A549 (cell line): ENCODE measurements at regions not wholly inside any gene's neighbourhood (a gene's known extent, or its start where the extent isn't known, plus 50 kb on each side); places are given as distances from the start of the nearest gene placed in this dataset.
A peak's percentile ranks its signal among the peaks of the same experiment; 100 is the strongest.

Experiments used
- ATAC-seq, 2 experiments: fragments of 200-7000 bp in 1 of 2; fragments of >200 bp in 1 of 2; cut with Nextera tagmentation in 1 of 2; cut with Tn5 transposase in 1 of 2; 3 replicates each; pipeline versions ENCODE4 v1.8.0 to v1.9.1; 2018 to 2020; ENCODE audit warnings: mild to moderate bottlenecking in 1 of 2, moderate library complexity in 1 of 2
- CTCF ChIA-PET: fragments of 300-600 bp; sonication (Branson Sonifier 250); formaldehyde crosslinking; extraction: SDS; loops from one replicate; lab custom pipeline; 2021; ENCODE audit warnings: antibody characterized with exemption, inconsistent platforms; lab: Yijun Ruan, JAX
- POLR2A ChIA-PET: fragments of 350-600 bp; formaldehyde crosslinking; extraction: SDS; loops from one replicate; lab custom pipeline; 2021; ENCODE audit warnings: antibody characterized with exemption, inconsistent platforms; lab: Yijun Ruan, JAX
- DNase-seq, 2 experiments: peaks; one replicate each; pipeline versions ENCODE4 v3.0.0 to v3.0.0-alpha.2; 2011 to 2016; ENCODE audit warnings: low read depth in 1 of 2, low spot score in 1 of 2
- FAIRE-seq: peaks from 2 replicates; lab custom pipeline; 2011; peaks lifted over from hg19 to GRCh38; lab: Jason Lieb, UNC
- H3K27ac ChIP-seq, 2 experiments: fragments of >200 bp; sonication (Bioruptor Twin); formaldehyde crosslinking; 3 replicates each; pipeline ENCODE4 v1.5.1; 2016 to 2017
- H3K4me1 ChIP-seq: fragments of >200 bp; sonication (Bioruptor Twin); formaldehyde crosslinking; 3 replicates; pipeline ENCODE4 v1.6.1; 2016
- H3K4me2 ChIP-seq: fragments of >200 bp; sonication (Bioruptor Twin); formaldehyde crosslinking; 3 replicates; pipeline ENCODE4 v1.6.1; 2016
- H3K4me3 ChIP-seq: fragments of >200 bp; sonication (Bioruptor Twin); formaldehyde crosslinking; 3 replicates; pipeline ENCODE4 v1.5.1; 2016
- H3K9me3 ChIP-seq: fragments of >200 bp; sonication (Bioruptor Twin); formaldehyde crosslinking; 3 replicates; pipeline ENCODE4 v1.6.1; 2016
- ATOH8 ChIP-seq: fragments of 250-450 bp; sonication (Bioruptor Pico); IDR thresholded peaks from 2 replicates; pipeline ENCODE4 v1.5.0; 2020; ENCODE audit warnings: low read depth, mild to moderate bottlenecking, moderate library complexity
- CBX2 ChIP-seq: fragments of 200-600 bp; sonication (generic); IDR thresholded peaks from 2 replicates; pipeline ENCODE4 v1.6.1; 2016; ENCODE audit warnings: low read depth, mild to moderate bottlenecking, borderline replicate concordance
- CBX8 ChIP-seq: fragments of 200-600 bp; sonication (generic); IDR thresholded peaks from 2 replicates; pipeline ENCODE4 v1.6.1; 2016
- CHD2 ChIP-seq: fragments of 150-350 bp; IDR thresholded peaks from 2 replicates; pipeline ENCODE4 v1.6.1; 2014; ENCODE audit warnings: low read length; ENCODE audit not compliant: partially characterized antibody
- E2F6 ChIP-seq: IDR thresholded peaks from 2 replicates; pipeline ENCODE4 v1.6.1; 2012; ENCODE audit warnings: low read depth, borderline replicate concordance
- ELK1 ChIP-seq: fragments of 150-350 bp; IDR thresholded peaks from 2 replicates; pipeline ENCODE4 v1.6.1; 2014; ENCODE audit warnings: low read depth, mild to moderate bottlenecking, low read length
- EP300 ChIP-seq, 2 experiments: fragments of >200 bp; sonication (Bioruptor Twin); formaldehyde crosslinking; IDR thresholded peaks; 2 replicates in 1 of 2; 3 replicates in 1 of 2; pipeline ENCODE4 v1.6.1; 2016 to 2017
- ESRRA ChIP-seq: fragments of 150-350 bp; IDR thresholded peaks from 2 replicates; pipeline ENCODE4 v1.6.1; 2014; ENCODE audit warnings: mild to moderate bottlenecking, low read length, borderline replicate concordance
- FOSL2 ChIP-seq, 2 experiments: fragments of 450-650 bp in 1 of 2; fragments of >200 bp in 1 of 2; sonication (Bioruptor Twin) in 1 of 2; formaldehyde crosslinking; IDR thresholded peaks; 2 replicates each; pipeline versions ENCODE4 v1.5.0 to v1.6.1; 2016 to 2020; ENCODE audit warnings: mild to moderate bottlenecking in 1 of 2, moderate library complexity in 1 of 2
- GATA3 ChIP-seq: IDR thresholded peaks from 2 replicates; pipeline ENCODE4 v1.6.1; 2012; ENCODE audit warnings: borderline replicate concordance
- HDAC2 ChIP-seq: fragments of 200-600 bp; sonication (generic); IDR thresholded peaks from 2 replicates; pipeline ENCODE4 v1.6.1; 2016
- HES2 ChIP-seq: fragments of >200 bp; sonication (Bioruptor Twin); formaldehyde crosslinking; IDR thresholded peaks from 2 replicates; pipeline ENCODE4 v1.6.1; 2016
- HEYL ChIP-seq: fragments of 250-450 bp; sonication (Bioruptor Pico); IDR thresholded peaks from 2 replicates; pipeline ENCODE4 v1.8.0; 2021; ENCODE audit warnings: mild to moderate bottlenecking, moderate library complexity
- JUN ChIP-seq, 2 experiments: fragments of >200 bp; sonication (Bioruptor Twin); formaldehyde crosslinking; IDR thresholded peaks; 2 replicates in 1 of 2; 3 replicates in 1 of 2; pipeline ENCODE4 v1.6.1; 2016 to 2017
- JUNB ChIP-seq: fragments of >200 bp; sonication (Bioruptor Twin); formaldehyde crosslinking; IDR thresholded peaks from 2 replicates; pipeline ENCODE4 v1.6.1; 2016
- KDM5A ChIP-seq: fragments of 200-600 bp; sonication (generic); IDR thresholded peaks from 2 replicates; pipeline ENCODE4 v1.6.1; 2016; ENCODE audit warnings: antibody characterized with exemption, mild to moderate bottlenecking
- NPAS2 ChIP-seq: fragments of 250-450 bp; sonication (Bioruptor Pico); IDR thresholded peaks from 2 replicates; pipeline ENCODE4 v1.8.0; 2022; ENCODE audit warnings: mild to moderate bottlenecking, moderate library complexity, borderline replicate concordance
- PBX3 ChIP-seq: IDR thresholded peaks from 2 replicates; pipeline ENCODE4 v1.6.1; 2012
- PHF8 ChIP-seq: fragments of 200-600 bp; sonication (generic); IDR thresholded peaks from 2 replicates; pipeline ENCODE4 v1.6.1; 2016; ENCODE audit warnings: low read depth, mild to moderate bottlenecking, antibody characterized with exemption, moderate library complexity, borderline replicate concordance
- RAD21 ChIP-seq, 2 experiments: fragments of >200 bp in 1 of 2; sonication (Bioruptor Twin) in 1 of 2; formaldehyde crosslinking in 1 of 2; IDR thresholded peaks in 1 of 2; conservative IDR thresholded peaks in 1 of 2; 2 replicates in 1 of 2; 3 replicates in 1 of 2; pipeline ENCODE4 v1.6.1; 2012 to 2018; ENCODE audit warnings: inconsistent platforms in 1 of 2
- RCOR1 ChIP-seq: fragments of 150-350 bp; IDR thresholded peaks from 2 replicates; pipeline ENCODE4 v1.6.1; 2014; ENCODE audit warnings: antibody characterized with exemption, low read length, low read depth
- USF2 ChIP-seq: fragments of 450-650 bp; IDR thresholded peaks from 2 replicates; pipeline ENCODE4 v1.6.1; 2014; ENCODE audit warnings: antibody characterized with exemption
- ZC3H11A ChIP-seq: fragments of 450-650 bp; IDR thresholded peaks from 2 replicates; pipeline ENCODE4 v1.6.1; 2014; ENCODE audit warnings: antibody characterized with exemption, mild to moderate bottlenecking
- WGBS: methylation state at CpG from one replicate; pipeline ENCODE4 v1.1.6; 2017; ENCODE audit errors: missing lambda C conversion rate; 5-methylcytosine and 5-hydroxymethylcytosine counted together

- Histone ChIP-seq H3K4me3 (no peak overlapping the region), H3K9me3 (no peaks in the 10 kb centered on the region), H3K27ac (peak overlapping the region in 1 of 2 experiments; percentile 6; a peak in 1 of 6 replicates), H3K4me1 (no peaks in the 10 kb centered on the region), H3K4me2 (no peak overlapping the region)
- ChIA-PET POLR2A (no interaction called here), CTCF (interaction anchor here (1.1 kb wide), 1 partner anchor 20 kb away, joined by 3 read pairs; no protein-coding TSS in a partner anchor)
- no peak for FAIRE-seq
- TF ChIP-seq USF2 (no peak), FOSL2 (IDR thresholded peaks at IDR 0.05) (no peak), FOSL2 (CRISPR knock-in tag; IDR thresholded peaks at IDR 0.05) (no peak), ATOH8 (CRISPR knock-in tag) (no peak), PBX3 (no peak), EP300 (IDR thresholded peaks at IDR 0.05) (no peak), ESRRA (no peak), CBX8 (no peak), CHD2 (no peak), HDAC2 (no peak)
- ATAC-seq: no peak
- DNase-seq: no peak
- 13% methylated on average over 1 of the region's 1 CpG for WGBS
Observed at GRCh38 chr4:176435901-176436292, 116.1 kb downstream of the SPCS3 start.

GRCh38 chr4:176436293-176436973, 116.7 kb downstream of the SPCS3 start:
- Histone ChIP-seq H3K4me1 (no peaks in the 10 kb centered on the region), H3K4me3 (no peak overlapping the region), H3K27ac (peak overlapping the region in 1 of 2 experiments; percentile 30; a peak in 1 of 6 replicates), H3K4me2 (no peak overlapping the region), H3K9me3 (no peaks in the 10 kb centered on the region)
- DNase-seq (peak; percentile 3 to 16), ATAC-seq (peak in 1 of 2 experiments; percentile 41; a peak in 2 of 6 replicates), FAIRE-seq (no peak)
- 41% methylated on average over 5 of the region's 5 CpGs for WGBS
- TF ChIP-seq PHF8 (no peak), JUNB (no peak), ESRRA (no peak), HEYL (CRISPR knock-in tag) (no peak), CBX2 (no peak)
- POLR2A ChIA-PET: no interaction called here
- CTCF ChIA-PET: interaction anchor here (0.5 to 1.1 kb wide), 2 partner anchors 19 to 41 kb away, joined by 3 to 4 read pairs; no protein-coding TSS in a partner anchor

GRCh38 chr4:176437756-176438155, 118.0 kb downstream of the SPCS3 start:
- ChIA-PET POLR2A (no interaction called here), CTCF (no interaction called here)
- Histone ChIP-seq H3K4me1 (peaks cover 8% of the 10 kb centered on the region; the same call in 2 of the 3 replicates), H3K9me3 (no peaks in the 10 kb centered on the region)
- FAIRE-seq (no peak), ATAC-seq (no peak)
- TF ChIP-seq EP300 (IDR thresholded peaks at IDR 0.05) (no peak), GATA3 (no peak), NPAS2 (CRISPR knock-in tag) (no peak), ZC3H11A (no peak), HES2 (no peak), ELK1 (no peak), JUN (IDR thresholded peaks at IDR 0.05) (no peak), RAD21 (conservative IDR thresholded peaks at IDR 0.05 in 1 of 2, IDR thresholded peaks at IDR 0.05 in 1 of 2) (no peak), KDM5A (no peak), E2F6 (no peak), RCOR1 (no peak)
- TF ChIP-seq, all 56 proteins: peak for 0
- no peak for DNase-seq
- 85% methylated on average over 1 of the region's 1 CpG for WGBS
- no peak overlapping the region for H3K4me2 ChIP-seq
- H3K27ac ChIP-seq: no peak overlapping the region
- no peak overlapping the region for H3K4me3 ChIP-seq
